GM12878 (cell line): ENCODE measurements at regions not wholly inside any gene's neighbourhood (a gene's known extent, or its start where the extent isn't known, plus 50 kb on each side); places are given as distances from the start of the nearest gene placed in this dataset.

Experiments
- ATAC-seq: fragments of 200-7000 bp; cut with Tn5 transposase; 3 replicates; pipeline ENCODE4 v1.9.1; 2020; ENCODE audit warnings: mild to moderate bottlenecking, moderate library complexity
- BruUV-seq: library from RNA; stranded (reverse); fragments of 400-500 nt; replicated peaks from 2 replicates; lab custom pipeline; 2021; lab: Mats Ljungman, UMichigan
- CTCF ChIA-PET: fragments of 300-600 bp; sonication (Branson Sonifier 250); formaldehyde crosslinking; extraction: SDS; loops from one replicate; lab custom pipeline; 2021; ENCODE audit warnings: inconsistent platforms; lab: Yijun Ruan, JAX
- POLR2A ChIA-PET: fragments of 350-600 bp; formaldehyde crosslinking; extraction: SDS; loops from one replicate; lab custom pipeline; 2021; ENCODE audit warnings: inconsistent platforms; lab: Charles Lee
- RAD21 ChIA-PET: fragments of 300-600 bp; sonication (Branson Sonifier 250); formaldehyde crosslinking; loops from one replicate; lab custom pipeline; 2023; ENCODE audit warnings: antibody characterized with exemption; ENCODE audit not compliant: unreplicated experiment; lab: Charles Lee
- SMC1A ChIA-PET: fragments of 300-600 bp; sonication (Branson Sonifier 250); formaldehyde crosslinking; loops from one replicate; lab custom pipeline; 2023; ENCODE audit not compliant: unreplicated experiment, uncharacterized antibody; lab: Charles Lee
- DNase-seq: peaks from one replicate; pipeline ENCODE4 v3.0.0-alpha.2; 2011; ENCODE audit warnings: low read depth, low spot score
- FAIRE-seq: peaks from 3 replicates; lab custom pipeline; 2011; peaks lifted over from hg19 to GRCh38; lab: Jason Lieb, UNC
- H2AFZ ChIP-seq: 2 replicates; pipeline ENCODE4 v1.6.0; 2011; ENCODE audit warnings: low read depth, low read length, control low read depth; ENCODE audit not compliant: control insufficient read depth
- H3K27ac ChIP-seq: 2 replicates; pipeline ENCODE4 v1.5.1; 2011; ENCODE audit warnings: control low read depth; ENCODE audit not compliant: control insufficient read depth, insufficient read depth
- H3K27me3 ChIP-seq, 2 experiments: replicated peaks in 1 of 2; 2 replicates each; pipeline versions ENCODE4 v1.6.0 to v1.6.1; 2011; ENCODE audit warnings: low read length in 1 of 2; ENCODE audit not compliant: control insufficient read depth in 2 of 2, insufficient read depth in 2 of 2
- H3K36me3 ChIP-seq, 2 experiments: 2 replicates each; pipeline ENCODE4 v1.5.1; 2011; ENCODE audit warnings: low read length in 1 of 2; ENCODE audit not compliant: control insufficient read depth in 2 of 2, insufficient read depth in 2 of 2
- H3K4me1 ChIP-seq: 2 replicates; pipeline ENCODE4 v1.6.1; 2011; ENCODE audit warnings: mild to moderate bottlenecking, low read length, moderate library complexity, mixed read lengths; ENCODE audit not compliant: control insufficient read depth, insufficient read depth
- H3K4me2 ChIP-seq: 2 replicates; pipeline ENCODE4 v1.6.0; 2011; ENCODE audit warnings: control low read depth; ENCODE audit not compliant: control insufficient read depth, insufficient read depth
- H3K4me3 ChIP-seq: fragments of 200-600 bp; sonication (generic); 2 replicates; pipeline ENCODE4 v1.5.1; 2016
- H3K79me2 ChIP-seq: 2 replicates; pipeline ENCODE4 v1.6.0; 2011; ENCODE audit warnings: low read length; ENCODE audit not compliant: control insufficient read depth, insufficient read depth
- H3K9ac ChIP-seq: 2 replicates; pipeline ENCODE4 v1.8.0; 2011; ENCODE audit warnings: low read length, control low read depth, mixed read lengths; ENCODE audit not compliant: control insufficient read depth, insufficient read depth
- H3K9me3 ChIP-seq: replicated peaks from 3 replicates; pipeline ENCODE4 v1.5.1; 2011; ENCODE audit warnings: mild to moderate bottlenecking, low read length; ENCODE audit not compliant: control insufficient read depth, insufficient read depth
- H4K20me1 ChIP-seq: 2 replicates; pipeline ENCODE4 v1.6.0; 2011; ENCODE audit not compliant: control insufficient read depth, insufficient read depth
- BHLHE40 ChIP-seq, 2 experiments: fragments of 450-650 bp in 1 of 2; IDR thresholded peaks; 2 replicates each; pipeline ENCODE4 v1.6.1; 2011 to 2017; ENCODE audit warnings: low read depth in 2 of 2, borderline replicate concordance in 1 of 2, improper control_type of control experiment in 1 of 2, low read length in 1 of 2, mild to moderate bottlenecking in 1 of 2
- CREB1 ChIP-seq: IDR thresholded peaks from 2 replicates; pipeline ENCODE4 v1.6.1; 2012; ENCODE audit warnings: low read depth, mild to moderate bottlenecking, inconsistent platforms
- ESRRA ChIP-seq: IDR thresholded peaks from 2 replicates; pipeline ENCODE4 v1.6.1; 2012; ENCODE audit warnings: mild to moderate bottlenecking, low read length, improper control_type of control experiment
- HDGF ChIP-seq: fragments of 450-650 bp; IDR thresholded peaks from 2 replicates; pipeline ENCODE4 v1.6.1; 2016; ENCODE audit warnings: antibody characterized with exemption
- IKZF1 ChIP-seq: fragments of 450-650 bp; conservative IDR thresholded peaks from 2 replicates; pipeline ENCODE4 v1.6.1; 2017; ENCODE audit warnings: antibody characterized with exemption, mild to moderate bottlenecking
- IRF5 ChIP-seq: fragments of 450-650 bp; IDR thresholded peaks from 2 replicates; pipeline ENCODE4 v1.6.1; 2017; ENCODE audit warnings: borderline replicate concordance
- NR2F1 ChIP-seq: fragments of 450-650 bp; conservative IDR thresholded peaks from 2 replicates; pipeline ENCODE4 v1.6.1; 2017; ENCODE audit warnings: mild to moderate bottlenecking
- POLR2A ChIP-seq: IDR thresholded peaks from 2 replicates; pipeline ENCODE4 v1.6.1; 2011; ENCODE audit warnings: low read depth, mild to moderate bottlenecking, low read length
- PRDM15 ChIP-seq: fragments of 450-650 bp; formaldehyde crosslinking; IDR thresholded peaks from 2 replicates; pipeline ENCODE4 v1.4.0; 2020; ENCODE audit warnings: mild to moderate bottlenecking, moderate library complexity
- SRF ChIP-seq, 2 experiments: IDR thresholded peaks; 2 replicates each; pipeline ENCODE4 v1.6.1; 2011; ENCODE audit warnings: low read depth in 2 of 2, low read length in 2 of 2, mild to moderate bottlenecking in 1 of 2, moderate library complexity in 1 of 2
- STAT3 ChIP-seq: IDR thresholded peaks from 2 replicates; pipeline ENCODE4 v1.6.1; 2011; ENCODE audit warnings: low read depth, low read length, improper control_type of control experiment
- WRNIP1 ChIP-seq: IDR thresholded peaks from 2 replicates; pipeline ENCODE4 v1.6.1; 2011; ENCODE audit warnings: low read depth, low read length, improper control_type of control experiment, borderline replicate concordance
- ZNF24 ChIP-seq: fragments of 450-650 bp; IDR thresholded peaks from 2 replicates; pipeline ENCODE4 v1.6.1; 2017; ENCODE audit warnings: antibody characterized with exemption, mild to moderate bottlenecking
- WGBS: methylation state at CpG from one replicate; pipeline ENCODE4 v1.1.6; 2016; ENCODE audit warnings: low lambda C conversion rate; ENCODE audit not compliant: insufficient replicate concordance, insufficient coverage; ENCODE audit errors: missing lambda C conversion rate; 5-methylcytosine and 5-hydroxymethylcytosine counted together
- in situ Hi-C: fragments of 300-500 bp; cut with MboI; formaldehyde crosslinking; loops from 9 replicates; pipeline ENCODE4 v1.14.3; 2018; ENCODE audit warnings: mixed read lengths
- intact Hi-C: fragments of 100-400 bp; cut with micrococcal nuclease; formaldehyde crosslinking; loops from one replicate; pipeline ENCODE4 v1.14.2; 2022; ENCODE audit not compliant: unreplicated experiment

- no peaks in the 10 kb centered on the region for H4K20me1 ChIP-seq
- FAIRE-seq: no peak
- SMC1A ChIA-PET: no interaction called here
- H3K27ac ChIP-seq: no peak overlapping the region
- 15% methylated on average over 6 of the region's 6 CpGs for WGBS
- RAD21 ChIA-PET: no interaction called here
- no peak overlapping the region for H3K4me3 ChIP-seq
- TF ChIP-seq NR2F1 (no peak), POLR2A (no peak), BHLHE40 (IDR thresholded peaks at IDR 0.05; ENCODE audit: borderline replicate concordance in 1 of 2, low read depth in 2 of 2, low read length in 1 of 2) (no peak), ESRRA (no peak), IKZF1 (no peak), STAT3 (no peak), CREB1 (no peak), ZNF24 (no peak), HDGF (no peak), IRF5 (no peak), WRNIP1 (no peak), SRF (IDR thresholded peaks at IDR 0.05; ENCODE audit: low read depth in 2 of 2, low read length in 2 of 2) (no peak), PRDM15 (CRISPR knock-in tag) (no peak)
- TF ChIP-seq, all 136 proteins: peak for 0
- Histone ChIP-seq H3K27me3 (no peaks in the 10 kb centered on the region), H3K9me3 (no peaks in the 10 kb centered on the region), H2AFZ (no peak overlapping the region), H3K4me2 (no peak overlapping the region), H3K36me3 (no peaks in the 10 kb centered on the region), H3K9ac (no peak overlapping the region), H3K79me2 (no peaks in the 10 kb centered on the region), H3K4me1 (no peaks in the 10 kb centered on the region)
- DNase-seq: no peak
- CTCF ChIA-PET: interaction anchor here (0.8 kb wide), 1 partner anchor 12 kb away, joined by 3 read pairs; no protein-coding TSS in a partner anchor
- in situ Hi-C loops: no loop called here
- BruUV-seq: no TSS peak
- ATAC-seq: no peak
- POLR2A ChIA-PET: no interaction called here
- intact Hi-C loops: no loop called here
These were observed 976.4 kb downstream of the VRK1 start for GRCh38 chr14:97773598-97773997.
